Sigmoid colon (tissue), 4 donors: ENCODE measurements at regions not wholly inside any gene's neighbourhood (a gene's known extent, or its start where the extent isn't known, plus 50 kb on each side); places are given as distances from the start of the nearest gene placed in this dataset.

ENCODE experiments used
- CTCF ChIP-seq, 4 experiments: fragments of 450-650 bp in 3 of 4; fragments of 200-600 bp in 1 of 4; IDR thresholded peaks; one replicate each; pipeline ENCODE4 v1.5.1; 2016 to 2019; ENCODE audit warnings: antibody characterized with exemption in 4 of 4, mild to moderate bottlenecking in 3 of 4, moderate library complexity in 2 of 4
- POLR2A ChIP-seq, 2 donors: fragments of 450-650 bp; IDR thresholded peaks; one replicate each; pipeline ENCODE4 v1.6.1; 2016; ENCODE audit warnings: antibody characterized with exemption in 2 of 2, mild to moderate bottlenecking in 2 of 2, moderate library complexity in 2 of 2
- POLR2AphosphoS5 ChIP-seq, 4 donors: sonication (generic); formaldehyde crosslinking; IDR thresholded peaks; one replicate each; pipeline ENCODE4 v1.6.1; 2017; ENCODE audit warnings: antibody characterized with exemption in 4 of 4

GRCh38 chr13:63542770-63543169 is 2127.1 kb upstream of the PCDH20 start:
- no peak for TF ChIP-seq CTCF (IDR thresholded peaks at IDR 0.05)
- no peak for TF ChIP-seq POLR2A (IDR thresholded peaks at IDR 0.05)
- no peak for TF ChIP-seq POLR2AphosphoS5 (IDR thresholded peaks at IDR 0.05)
